Activated T-cell treated with anti-CD3 and anti-CD28 coated beads for 4 hours (primary cell): ENCODE measurements at regions not wholly inside any gene's neighbourhood (a gene's known extent, or its start where the extent isn't known, plus 50 kb on each side); places are given as distances from the start of the nearest gene placed in this dataset.
"Not testable (repeated sequence)": the region's sequence is repeated elsewhere in the genome, so short reads cannot be mapped to it uniquely, and the experiment has no call there.

Source experiments
- DNase-seq: peaks from one replicate; pipeline ENCODE4 v3.0.0-alpha.2; 2020

GRCh38 chrX:22536746-22537304 lies 264.1 kb downstream of the CBLL2 start:
- DNase-seq, result no peak

DNA sequence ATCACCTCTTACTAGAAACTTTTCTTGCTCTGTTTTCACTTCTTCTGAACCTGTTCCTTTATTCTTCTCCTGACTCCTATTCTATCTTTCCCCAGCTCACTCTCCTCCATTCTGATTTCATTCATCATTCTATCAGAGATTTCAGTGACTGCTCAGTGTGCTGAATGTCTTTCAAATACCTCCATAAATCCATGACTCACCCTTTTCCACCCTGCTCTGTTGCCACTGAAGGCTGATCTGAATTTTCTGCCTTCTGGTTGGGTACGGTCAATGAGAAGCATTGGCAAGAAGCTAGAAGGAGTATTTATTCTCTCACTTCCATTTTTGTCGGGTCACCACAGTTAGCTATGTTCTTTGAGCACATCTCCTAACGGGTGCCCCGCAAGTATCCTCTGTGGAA lies 265.9 kb downstream of the CBLL2 start:
- DNase-seq, result no peak

DNA sequence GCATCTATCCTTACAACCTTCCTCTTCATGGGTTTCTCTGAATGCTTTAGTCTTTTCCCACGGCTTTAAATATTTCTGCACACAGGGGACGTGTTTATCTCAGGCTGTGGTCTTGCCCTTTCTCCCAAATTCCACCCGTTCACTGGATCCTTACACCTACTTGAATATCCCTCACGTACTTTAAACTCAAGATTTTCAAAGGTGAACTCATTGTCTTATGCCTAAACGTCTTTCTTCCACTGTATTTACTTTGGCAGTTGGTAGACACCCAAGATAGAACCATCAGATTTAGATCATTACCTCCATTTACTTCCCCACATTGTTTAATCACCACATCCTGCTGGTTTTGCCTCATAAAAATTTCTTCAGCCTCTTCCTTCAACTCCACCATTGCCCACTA lies 269.2 kb downstream of the CBLL2 start:
- no peak for DNase-seq

DNA sequence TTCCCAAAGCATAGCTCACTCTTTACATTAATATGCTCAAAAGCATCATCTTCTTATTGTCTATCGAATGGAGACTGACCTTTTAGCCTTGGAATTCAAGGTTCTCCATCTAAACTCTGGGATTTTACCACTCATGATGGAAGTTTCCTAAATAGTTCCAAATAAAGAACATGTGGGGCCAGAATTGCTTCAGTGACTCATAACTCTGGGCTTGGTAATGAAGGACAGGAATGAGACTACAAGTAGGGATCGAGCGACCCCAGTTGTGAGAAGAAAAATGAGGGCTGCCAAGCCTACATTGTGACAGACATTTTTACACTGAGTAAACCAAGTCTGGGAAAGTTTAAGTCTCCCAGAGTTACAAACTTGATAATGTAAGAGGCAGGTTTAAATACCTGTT lies 269.9 kb downstream of the CBLL2 start:
- DNase-seq, result no peak

GRCh38 chrX:22559506-22559905 lies 286.8 kb downstream of the CBLL2 start:
- DNase-seq, result no peak

- DNase-seq, result no peak
These were observed 302.6 kb downstream of the CBLL2 start for GRCh38 chrX:22575161-22575845.

DNA sequence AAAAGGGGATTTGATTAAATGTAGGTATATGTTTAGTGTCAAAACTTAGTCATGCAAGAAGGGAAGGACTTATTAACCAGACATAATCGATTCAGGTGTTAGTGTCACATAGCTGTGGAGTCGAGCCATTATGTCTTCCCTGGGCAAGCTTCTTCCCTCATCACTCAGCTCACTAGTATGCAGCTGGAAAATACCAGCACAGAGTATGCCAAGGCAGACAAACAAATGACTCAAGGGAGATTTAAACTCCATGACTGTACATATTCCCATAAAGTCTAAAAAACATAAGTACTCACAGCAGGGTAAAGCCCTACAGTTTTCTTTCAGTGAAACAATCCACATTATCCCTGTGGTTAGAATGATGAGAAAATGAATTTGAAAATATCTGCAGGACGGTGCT lies 304.5 kb downstream of the CBLL2 start:
- DNase-seq, result no peak

- no peak for DNase-seq
These were observed 313.1 kb downstream of the CBLL2 start for GRCh38 chrX:22585831-22586230.

DNA sequence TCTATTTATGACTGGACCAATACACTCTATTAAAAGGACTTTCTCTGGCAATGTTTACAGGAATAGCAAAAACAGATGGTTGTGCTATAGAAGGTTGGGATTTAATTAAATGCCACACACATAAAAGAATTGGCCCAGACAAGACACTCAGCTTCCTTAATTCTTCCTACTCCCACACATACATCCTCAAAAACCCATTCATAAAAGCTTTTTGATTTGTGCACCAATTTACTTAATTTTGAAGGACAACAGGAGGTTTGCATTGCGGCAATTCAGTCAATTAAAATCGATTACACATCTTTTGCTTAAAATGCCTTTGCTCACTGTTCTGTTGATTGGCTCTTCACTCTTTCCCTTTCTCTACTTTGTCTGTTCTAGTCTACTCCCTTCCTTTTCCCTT lies 317.1 kb downstream of the CBLL2 start:
- no peak for DNase-seq

DNA sequence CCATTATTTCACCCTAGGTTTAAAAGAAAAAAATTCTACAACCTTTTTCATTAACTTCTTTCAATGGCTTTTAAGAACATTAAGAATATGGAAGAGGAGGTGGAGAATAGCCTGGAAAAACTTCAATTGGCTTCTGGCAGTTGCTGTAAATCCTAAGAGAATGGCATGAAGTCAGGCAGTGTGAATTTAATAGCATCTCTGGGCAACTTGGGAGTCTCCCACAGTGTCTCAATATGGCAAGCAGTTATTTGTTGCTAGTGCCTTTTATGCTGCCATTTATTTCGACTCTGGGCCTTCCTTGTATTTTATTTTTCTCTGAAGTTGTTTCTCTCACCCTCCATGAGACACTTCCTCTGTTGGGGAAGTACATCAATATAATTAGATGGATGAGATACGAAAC lies 322.1 kb downstream of the CBLL2 start:
- DNase-seq, result no peak

DNA sequence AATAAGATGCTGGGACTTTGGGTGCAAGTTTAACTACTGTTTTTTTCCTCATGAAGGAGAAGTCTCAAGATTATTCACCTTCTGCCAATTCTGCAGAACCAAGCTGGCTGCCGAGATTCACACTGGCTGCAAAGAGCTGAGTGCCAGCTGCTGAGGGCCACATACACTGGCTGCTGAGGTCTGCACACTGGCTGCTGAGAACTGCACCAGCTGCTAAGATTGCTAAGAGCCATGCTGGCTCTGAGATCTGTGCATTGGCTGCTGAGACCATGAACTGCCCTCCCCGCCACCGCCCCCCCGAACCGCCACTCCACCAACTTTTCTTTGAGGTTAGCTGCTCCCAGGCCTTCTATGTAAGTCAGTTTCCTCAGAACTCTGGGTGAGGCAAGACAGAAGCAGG lies 330.3 kb downstream of the CBLL2 start:
- DNase-seq, result no peak

DNA sequence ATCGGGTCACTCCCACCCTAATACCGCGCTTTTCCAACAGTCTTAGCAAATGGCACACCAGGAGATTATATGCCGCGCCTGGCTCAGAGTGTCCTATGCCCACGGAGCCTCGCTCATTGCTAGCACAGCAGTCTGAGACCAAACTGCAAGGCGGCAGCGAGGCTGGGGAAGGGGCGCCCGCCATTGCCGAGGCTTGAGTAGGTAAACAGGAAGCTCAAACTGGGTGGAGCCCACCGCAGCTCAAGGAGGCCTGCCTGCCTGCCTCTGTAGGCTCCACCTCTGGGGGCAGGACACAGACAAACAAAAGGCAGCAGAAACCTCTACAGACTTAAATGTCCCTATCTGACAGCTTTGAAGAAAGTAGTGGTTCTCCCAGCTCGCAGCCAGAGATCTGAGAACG lies 336.7 kb downstream of the CBLL2 start:
- DNase-seq, result not testable (repeated sequence)

- DNase-seq, result no peak
These were observed 344.2 kb downstream of the CBLL2 start for GRCh38 chrX:22616867-22617266.

GRCh38 chrX:22627576-22627975 lies 354.9 kb downstream of the CBLL2 start:
- no peak for DNase-seq

DNA sequence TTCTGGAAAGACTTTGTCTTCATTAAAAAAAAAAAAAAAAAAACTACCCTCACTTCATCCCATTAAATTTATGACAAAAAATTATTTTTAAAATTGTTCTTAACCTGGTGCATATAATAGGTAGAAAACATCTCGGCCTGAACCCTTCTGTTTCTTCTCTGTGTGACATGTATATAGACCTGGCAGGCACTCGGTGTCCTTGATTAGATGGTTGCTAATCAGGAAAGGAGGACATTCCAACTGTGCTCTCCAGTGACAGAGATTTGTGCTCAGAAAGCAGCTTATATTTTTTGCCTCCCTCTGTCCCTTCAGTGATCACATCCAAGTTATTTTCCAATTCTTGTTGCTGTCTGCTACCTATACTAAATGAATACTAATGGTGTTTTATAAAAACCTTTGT lies 355.6 kb downstream of the CBLL2 start:
- DNase-seq, result no peak

GRCh38 chrX:22629105-22629725 lies 356.5 kb downstream of the CBLL2 start:
- DNase-seq, result no peak

GRCh38 chrX:22634083-22634482 lies 361.4 kb downstream of the CBLL2 start:
- DNase-seq, result no peak

DNA sequence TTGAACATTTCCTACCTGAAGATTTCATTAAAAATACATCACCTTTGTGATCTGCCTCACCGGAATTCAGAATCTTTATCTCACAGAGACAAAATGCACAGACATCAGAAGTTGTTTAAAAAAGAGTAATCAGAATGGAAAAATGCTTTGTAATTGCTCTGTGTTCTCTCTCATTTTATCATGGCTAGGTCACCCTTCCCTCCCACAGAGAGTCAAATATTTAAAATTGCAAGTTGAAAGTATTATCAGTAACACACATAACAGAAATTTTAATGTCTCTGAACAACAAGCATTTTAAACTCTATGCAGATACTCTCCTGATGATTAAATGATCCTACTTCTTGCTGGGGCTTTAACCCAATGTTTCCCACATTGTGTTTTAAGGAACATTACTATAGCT lies 362.0 kb downstream of the CBLL2 start:
- no peak for DNase-seq

DNA sequence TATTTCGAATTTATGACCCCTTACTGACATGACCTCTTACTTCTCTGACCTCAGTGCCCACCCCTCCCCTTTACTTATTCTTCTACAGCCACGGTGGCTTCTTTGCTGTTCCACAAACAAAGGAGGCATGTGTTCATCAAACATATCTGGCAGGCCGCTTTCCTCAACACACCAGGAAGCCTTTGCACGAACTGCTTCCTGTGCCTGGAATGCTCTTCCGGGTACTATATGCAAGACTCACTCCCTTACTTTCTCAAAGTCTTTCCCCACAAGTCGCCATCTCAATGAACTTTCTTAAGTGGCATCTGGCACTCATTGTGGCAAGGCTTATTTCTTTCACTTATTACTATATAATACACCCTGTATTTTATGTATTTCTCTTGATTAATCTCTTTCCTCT lies 351.5 kb upstream of the DDX53 start:
- DNase-seq, result no peak

DNA sequence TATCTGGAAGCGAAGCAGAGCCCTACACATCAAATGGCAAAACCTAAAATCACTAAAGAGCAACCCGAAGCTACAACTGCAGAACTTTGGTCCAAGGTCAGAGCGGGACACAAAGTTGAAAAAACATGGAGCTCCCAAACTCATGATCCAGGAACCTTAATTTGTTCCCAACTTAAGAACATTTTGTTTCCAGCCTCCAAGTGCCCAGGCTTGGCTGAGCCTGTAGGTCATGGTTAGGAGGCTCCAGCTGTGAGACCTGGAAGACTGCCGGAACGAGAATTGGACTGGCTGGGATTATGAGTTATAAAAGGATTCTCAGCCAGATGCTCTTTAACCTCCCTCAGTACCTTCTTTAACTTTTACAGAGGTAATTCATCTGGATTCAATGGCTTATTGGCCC lies 349.1 kb upstream of the DDX53 start:
- DNase-seq, result no peak

GRCh38 chrX:22652596-22652995 lies 347.2 kb upstream of the DDX53 start:
- no peak for DNase-seq

DNA sequence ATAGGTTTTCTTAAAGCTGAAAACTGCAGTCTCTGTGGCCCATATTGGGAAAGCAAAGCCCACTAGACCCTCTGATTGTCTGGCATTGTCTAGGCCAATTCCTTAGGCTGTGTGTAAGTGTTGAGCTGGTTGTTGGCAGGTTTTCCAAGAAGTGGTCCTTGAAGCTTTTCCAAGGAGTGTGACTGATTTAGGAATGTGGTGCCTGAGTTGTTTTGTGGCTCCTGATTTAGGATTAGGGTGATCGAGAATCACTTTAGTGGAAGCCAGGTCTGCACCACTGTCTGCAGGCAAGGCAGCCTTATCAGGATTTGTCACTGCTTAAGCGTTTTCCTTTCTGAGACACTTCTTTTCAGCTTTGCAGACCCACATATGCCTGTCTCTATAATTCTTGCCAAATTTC lies 339.0 kb upstream of the DDX53 start:
- no peak for DNase-seq

- no peak for DNase-seq
These were observed 337.0 kb upstream of the DDX53 start for GRCh38 chrX:22662776-22663175.

GRCh38 chrX:22664826-22665225 lies 334.9 kb upstream of the DDX53 start:
- DNase-seq, result no peak

DNA sequence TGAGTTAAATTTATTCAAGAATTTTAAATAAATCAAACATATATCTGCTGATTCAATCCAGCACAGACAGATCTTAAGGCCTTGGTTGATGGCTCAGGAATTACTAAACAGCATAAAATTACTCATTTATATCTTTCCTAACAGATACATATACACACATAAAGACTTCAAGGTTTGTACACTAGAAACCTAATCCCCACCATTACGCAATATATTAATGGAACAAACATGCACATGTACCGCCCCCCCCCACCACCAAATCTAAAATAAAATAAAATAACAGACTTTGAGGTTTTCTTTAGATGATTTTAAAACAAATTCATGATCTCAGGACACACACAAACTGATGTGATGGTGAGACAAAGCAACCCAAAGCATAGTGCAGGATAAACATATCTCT lies 333.9 kb upstream of the DDX53 start:
- DNase-seq, result no peak
